Spleen (tissue), 7 donors: ENCODE measurements at regions not wholly inside any gene's neighbourhood (a gene's known extent, or its start where the extent isn't known, plus 50 kb on each side); places are given as distances from the start of the nearest gene placed in this dataset.

Experiments used
- CTCF ChIP-seq, 11 experiments: fragments of 200-600 bp in 7 of 11; fragments of 450-650 bp in 4 of 11; sonication (generic) in 4 of 11; IDR thresholded peaks in 8 of 11; conservative IDR thresholded peaks in 3 of 11; 1 replicate in 7 of 11; 2 replicates in 4 of 11; pipeline versions ENCODE4 v1.4.0 to v1.8.0; 2016 to 2021; ENCODE audit warnings: antibody characterized with exemption in 11 of 11, inconsistent platforms in 4 of 11, mild to moderate bottlenecking in 1 of 11
- POLR2AphosphoS5 ChIP-seq, 3 donors: sonication (generic); formaldehyde crosslinking; IDR thresholded peaks; one replicate each; pipeline ENCODE4 v1.5.1; 2017; ENCODE audit warnings: antibody characterized with exemption in 3 of 3
- donor health status: DM: no; HTN: no; CAD: no; lungs with moderate emphysema.
- donor health status: DM: no; HTN: no; CAD: no.
- donor health status: DM: no; HTN: no; CAD: no.

- TF ChIP-seq CTCF (IDR thresholded peaks at IDR 0.05 in 8 of 11, conservative IDR thresholded peaks at IDR 0.05 in 3 of 11): no peak
- TF ChIP-seq POLR2AphosphoS5 (IDR thresholded peaks at IDR 0.05): no peak
Measured at GRCh38 chr13:82917984-82918383, 964.3 kb downstream of the SLITRK1 start.
